Occipital lobe (tissue), 1 donor: ENCODE measurements at regions not wholly inside any gene's neighbourhood (a gene's known extent, or its start where the extent isn't known, plus 50 kb on each side); places are given as distances from the start of the nearest gene placed in this dataset.
A peak's percentile ranks its signal among the peaks of the same experiment; 100 is the strongest.
"Not testable (repeated sequence)": the region's sequence is repeated elsewhere in the genome, so short reads cannot be mapped to it uniquely, and the experiment has no call there.

Experiments
- DNase-seq: peaks from one replicate; lab custom pipeline; 2025; lab: John Stamatoyannopoulos, UW

DNA sequence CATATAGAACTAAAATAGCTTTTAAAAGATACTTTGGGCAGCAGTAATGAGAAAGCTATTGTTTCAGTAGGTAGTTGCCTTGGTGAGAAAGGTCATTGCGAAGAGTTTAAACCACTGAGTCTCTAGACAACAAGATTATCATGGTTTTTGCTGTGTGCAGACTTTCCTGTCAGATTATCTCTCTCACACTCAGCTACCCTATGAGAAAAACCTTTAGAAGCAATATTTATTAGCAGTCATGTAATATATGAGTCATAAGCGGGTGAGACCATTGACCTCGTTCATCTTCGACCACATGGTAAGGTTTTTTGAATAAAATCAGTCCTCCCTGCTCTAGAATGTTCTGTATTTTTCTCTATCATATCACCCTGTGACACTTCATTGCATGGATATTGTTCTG is 59.9 kb downstream of the GPR65 start:
- no peak for DNase-seq

DNA sequence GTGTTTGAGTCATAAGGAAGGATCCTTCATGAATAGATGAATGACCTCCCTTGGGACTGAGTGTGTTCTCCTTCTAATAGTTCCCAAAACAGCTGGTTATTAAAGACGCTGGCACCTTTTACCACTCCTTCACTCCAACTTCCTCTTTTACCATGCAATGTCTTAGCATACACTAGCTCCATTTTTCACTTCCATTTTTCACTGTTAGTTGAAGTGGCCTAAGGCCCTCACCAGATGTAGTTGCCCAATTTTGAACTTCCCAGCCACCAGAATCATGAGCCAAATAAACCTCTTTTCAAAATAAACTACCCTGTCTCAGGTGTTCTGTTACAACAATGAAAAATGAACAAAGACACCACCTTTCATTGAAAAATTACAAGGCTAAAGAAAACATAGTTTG is 64.7 kb downstream of the GPR65 start:
- DNase-seq = no peak

DNA sequence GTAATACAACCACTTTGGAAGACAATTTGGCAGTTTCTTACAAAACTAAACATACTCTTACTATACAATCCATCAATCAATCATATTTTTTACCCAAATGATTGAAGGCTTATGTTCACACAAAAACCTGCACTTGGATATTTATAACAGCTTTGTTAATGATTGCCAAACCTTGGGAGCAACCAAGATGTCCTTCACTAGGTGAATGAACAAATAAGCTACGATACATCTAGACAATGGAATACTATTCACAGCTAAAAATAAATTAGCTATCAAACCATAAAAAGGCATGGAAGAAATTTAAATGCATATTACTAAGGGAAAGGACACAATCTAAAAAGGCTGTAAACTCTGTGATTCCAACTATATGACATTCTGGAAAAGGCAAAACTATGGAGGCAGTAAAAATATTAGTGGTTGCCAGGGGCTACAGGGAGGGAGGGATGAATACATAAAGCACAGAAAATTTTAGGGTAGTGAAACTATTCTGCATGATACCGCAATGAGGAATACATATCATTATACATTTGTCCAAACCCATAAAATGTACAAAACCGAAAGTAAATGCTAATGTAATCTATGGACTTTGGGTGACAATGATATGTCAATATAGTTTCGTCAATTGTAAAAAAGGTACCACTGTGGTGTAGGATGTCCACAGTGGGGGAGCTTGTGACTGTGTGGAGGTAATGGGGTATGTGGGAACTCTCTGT is 70.5 kb downstream of the GPR65 start:
- no peak for DNase-seq

GRCh38 chr14:88078525-88078924 is 73.6 kb downstream of the GPR65 start:
- DNase-seq = no peak

- DNase-seq = no peak
These were observed 74.7 kb downstream of the GPR65 start for GRCh38 chr14:88079624-88080023.

- no peak for DNase-seq
These were observed 80.8 kb downstream of the GPR65 start for GRCh38 chr14:88085736-88086135.

DNA sequence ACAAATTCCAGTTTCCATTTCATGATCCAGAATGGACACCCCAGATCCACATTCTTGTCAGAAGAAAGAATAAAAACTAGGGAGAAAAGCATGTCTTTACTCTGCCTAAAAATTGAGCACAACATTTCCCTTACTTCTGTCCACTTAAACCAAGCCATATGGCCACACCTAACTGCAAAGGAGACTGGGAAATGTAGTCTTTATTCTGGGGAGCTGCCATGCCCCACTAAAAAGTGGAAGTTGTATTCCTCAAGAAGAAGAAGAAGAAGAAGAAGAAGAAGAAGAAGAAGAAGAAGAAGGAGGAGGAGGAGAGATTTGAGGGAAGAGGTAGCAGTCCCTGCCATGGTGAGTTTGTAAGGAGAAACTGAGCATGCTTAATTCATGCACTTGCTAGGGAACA is 84.5 kb downstream of the GPR65 start:
- no peak for DNase-seq

- no peak for DNase-seq
These were observed 87.6 kb downstream of the GPR65 start for GRCh38 chr14:88092529-88092928.

DNA sequence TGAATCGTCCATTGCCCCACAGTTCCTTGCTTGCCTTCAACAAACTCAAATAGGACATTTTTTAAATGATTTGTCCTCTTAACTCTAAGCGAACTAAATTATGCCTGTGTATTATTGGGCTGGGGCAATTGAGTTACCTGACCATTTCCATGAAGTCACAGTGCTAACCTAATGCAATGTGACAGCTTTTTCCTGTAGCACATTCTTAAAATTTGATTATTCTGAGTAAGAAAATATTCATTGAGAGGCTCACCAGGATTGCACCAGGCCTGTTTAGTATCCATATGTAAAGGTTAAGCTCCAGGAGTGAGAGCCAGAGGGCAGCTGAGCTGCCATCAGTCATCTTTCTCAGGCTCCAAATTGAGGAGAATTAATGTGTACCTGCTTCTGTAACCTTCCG is 90.9 kb downstream of the GPR65 start:
- no peak for DNase-seq

- DNase-seq = no peak
These were observed 93.2 kb downstream of the GPR65 start for GRCh38 chr14:88098163-88098562.

- no peak for DNase-seq
These were observed 99.8 kb downstream of the GPR65 start for GRCh38 chr14:88104710-88105109.

GRCh38 chr14:88106377-88106776 is 101.4 kb downstream of the GPR65 start:
- DNase-seq = no peak

DNA sequence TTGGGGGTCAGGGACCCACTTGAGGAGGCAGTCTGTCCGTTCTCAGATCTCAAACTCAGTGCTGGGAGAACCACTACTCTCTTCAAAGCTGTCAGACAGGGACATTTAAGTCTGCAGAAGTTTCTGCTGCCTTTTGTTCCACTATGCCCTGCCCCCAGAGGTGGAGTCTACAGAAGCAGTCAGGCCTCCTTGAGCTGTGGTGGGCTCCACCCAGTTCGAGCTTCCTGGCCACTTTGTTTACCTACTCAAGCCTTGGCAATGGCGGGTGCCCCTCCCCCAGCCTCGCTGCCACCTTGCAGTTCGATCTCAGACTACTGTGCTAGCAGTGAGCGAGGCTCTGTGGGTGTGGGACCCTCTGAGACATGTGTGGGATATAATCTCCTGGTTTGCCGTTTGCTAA is 122.7 kb downstream of the GPR65 start:
- not testable (repeated sequence) for DNase-seq

DNA sequence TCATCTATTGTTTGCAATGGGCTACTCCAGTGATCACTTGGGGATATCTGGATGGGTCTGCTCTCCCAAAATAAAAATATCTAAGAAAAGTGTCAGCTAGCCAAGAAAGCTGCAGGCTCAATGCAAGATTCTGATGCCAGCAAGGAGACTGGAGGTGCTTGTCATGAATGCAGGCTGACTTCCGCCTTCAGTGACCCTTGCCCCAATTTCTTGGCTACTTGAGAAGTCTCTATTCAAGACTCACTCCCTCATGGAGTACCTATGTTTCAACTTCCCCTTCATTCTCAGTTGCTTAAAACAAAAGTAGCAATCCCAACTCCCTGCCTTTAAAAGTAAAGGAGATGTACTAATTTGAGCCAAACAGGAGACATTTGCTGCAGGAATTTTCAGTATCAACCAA is 123.9 kb downstream of the GPR65 start:
- DNase-seq = no peak

GRCh38 chr14:88129306-88130056 is 124.5 kb downstream of the GPR65 start:
- peak; percentile 40 for DNase-seq

GRCh38 chr14:88130057-88130432 is 125.1 kb downstream of the GPR65 start:
- DNase-seq = no peak
